HCT116 (cell line): ENCODE measurements at regions not wholly inside any gene's neighbourhood (a gene's known extent, or its start where the extent isn't known, plus 50 kb on each side); places are given as distances from the start of the nearest gene placed in this dataset.

Source experiments
- ATAC-seq: fragments of 200-7000 bp; cut with Tn5 transposase; 2 replicates; pipeline ENCODE4 v1.9.1; 2020; ENCODE audit warnings: mild to moderate bottlenecking, moderate library complexity
- BruUV-seq: library from RNA; stranded (reverse); fragments of 400-500 nt; replicated peaks from 2 replicates; lab custom pipeline; 2021; lab: Mats Ljungman, UMichigan
- CTCF ChIA-PET: fragments of 300-600 bp; sonication (Branson Sonifier 250); formaldehyde crosslinking; loops from one replicate; lab custom pipeline; 2021; ENCODE audit warnings: antibody characterized with exemption; lab: Charles Lee
- POLR2A ChIA-PET: fragments of 300-600, 350-600 bp; sonication (Branson Sonifier 250); formaldehyde crosslinking; loops from one replicate; lab custom pipeline; 2021; ENCODE audit warnings: antibody characterized with exemption; lab: Charles Lee
- RAD21 ChIA-PET, 2 experiments: fragments of 300-600 bp; sonication (Branson Sonifier 250); formaldehyde crosslinking; loops; one replicate each; lab custom pipeline; 2023; ENCODE audit warnings: low total read pairs in 2 of 2; ENCODE audit not compliant: uncharacterized antibody in 2 of 2, unreplicated experiment in 2 of 2, low non-redundant PET in 1 of 2; lab: Charles Lee
- DNase-seq: peaks from one replicate; pipeline ENCODE4 v3.0.0-alpha.2; 2010; ENCODE audit warnings: low read depth, low spot score
- H2AFZ ChIP-seq: fragments of 200-600 bp; shearing (Covaris generic), sonication (generic); 2 replicates; pipeline ENCODE4 v1.6.1; 2017; ENCODE audit warnings: low read depth, mixed run types, mixed read lengths, antibody characterized with exemption, low read length; ENCODE audit not compliant: poor library complexity, severe bottlenecking
- H3K27ac ChIP-seq: 2 replicates; pipeline ENCODE4 v1.5.1; 2012; ENCODE audit warnings: low read depth, low read length
- H3K27me3 ChIP-seq: fragments of 200-600 bp; sonication (generic); 2 replicates; pipeline ENCODE4 v1.6.1; 2016; ENCODE audit warnings: mixed run types, low read length, mixed read lengths; ENCODE audit not compliant: insufficient read depth
- H3K36me3 ChIP-seq, 2 experiments: fragments of 200-500 bp in 1 of 2; fragments of 200-600 bp in 1 of 2; sonication (Bioruptor generic) in 1 of 2; sonication (generic) in 1 of 2; 2 replicates each; pipeline versions ENCODE4 v1.5.1 to v1.6.1; 2014 to 2016; ENCODE audit warnings: low read length in 2 of 2, inconsistent platforms in 1 of 2, mixed read lengths in 1 of 2, mixed run types in 1 of 2; ENCODE audit not compliant: insufficient read depth in 2 of 2, control insufficient read depth in 1 of 2
- H3K4me1 ChIP-seq, 2 experiments: fragments of 200-600 bp in 1 of 2; sonication (generic) in 1 of 2; 2 replicates each; pipeline versions ENCODE4 v1.5.1 to v1.6.1; 2012 to 2017; ENCODE audit warnings: low read length in 2 of 2, inconsistent platforms in 1 of 2, mild to moderate bottlenecking in 1 of 2, mixed read lengths in 1 of 2, mixed run types in 1 of 2, moderate library complexity in 1 of 2; ENCODE audit not compliant: insufficient read depth in 2 of 2, control insufficient read depth in 1 of 2
- H3K4me2 ChIP-seq: fragments of 200-600 bp; sonication (generic); 2 replicates; pipeline ENCODE4 v1.6.1; 2017; ENCODE audit warnings: mixed run types, low read length, mixed read lengths
- H3K4me3 ChIP-seq, 2 experiments: fragments of 200-600 bp in 1 of 2; sonication (generic) in 1 of 2; replicated peaks in 1 of 2; 2 replicates each; pipeline ENCODE4 v1.5.1; 2011 to 2016; ENCODE audit warnings: low read length in 2 of 2, control low read depth in 1 of 2, low read depth in 1 of 2, mild to moderate bottlenecking in 1 of 2, mixed read lengths in 1 of 2, mixed run types in 1 of 2
- H3K79me2 ChIP-seq: fragments of 200-600 bp; sonication (generic); 2 replicates; pipeline ENCODE4 v1.6.1; 2017; ENCODE audit warnings: mild to moderate bottlenecking, mixed run types, low read length, moderate library complexity, mixed read lengths; ENCODE audit not compliant: insufficient read depth
- H3K9ac ChIP-seq: fragments of 200-600 bp; sonication (generic); 2 replicates; pipeline ENCODE4 v1.6.1; 2016; ENCODE audit warnings: low read length, mixed read lengths
- H3K9me2 ChIP-seq: fragments of 200-600 bp; sonication (generic), shearing (Covaris generic); 2 replicates; pipeline ENCODE4 v1.6.1; 2017; ENCODE audit warnings: mixed run types, mild to moderate bottlenecking, moderate library complexity; ENCODE audit not compliant: insufficient read depth
- H3K9me3 ChIP-seq, 2 experiments: fragments of 200-500 bp in 1 of 2; fragments of 200-600 bp in 1 of 2; sonication (Bioruptor generic) in 1 of 2; sonication (generic) in 1 of 2; 2 replicates each; pipeline ENCODE4 v1.6.1; 2014 to 2017; ENCODE audit warnings: low read length in 2 of 2, mixed read lengths in 2 of 2, inconsistent platforms in 1 of 2, low read depth in 1 of 2, mild to moderate bottlenecking in 1 of 2, mixed run types in 1 of 2, moderate library complexity in 1 of 2; ENCODE audit not compliant: control insufficient read depth in 1 of 2, insufficient read depth in 1 of 2
- H4K20me1 ChIP-seq: fragments of 200-600 bp; sonication (generic), shearing (Covaris generic); 2 replicates; pipeline ENCODE4 v1.6.1; 2017; ENCODE audit warnings: mixed run types, mild to moderate bottlenecking, moderate library complexity; ENCODE audit not compliant: insufficient read depth
- CEBPB ChIP-seq: IDR thresholded peaks from 2 replicates; pipeline ENCODE4 v1.6.1; 2012; ENCODE audit warnings: low read depth
- EGR1 ChIP-seq: IDR thresholded peaks from 2 replicates; pipeline ENCODE4 v1.6.1; 2012; ENCODE audit warnings: low read depth
- ELF1 ChIP-seq: IDR thresholded peaks from 2 replicates; pipeline ENCODE4 v1.6.1; 2012; ENCODE audit warnings: low read depth, borderline replicate concordance
- EZH2 ChIP-seq: fragments of 200-600 bp; sonication (generic); IDR thresholded peaks from 2 replicates; pipeline ENCODE4 v1.6.1; 2017; ENCODE audit warnings: antibody characterized with exemption, mixed run types
- FOSL1 ChIP-seq: IDR thresholded peaks from 2 replicates; pipeline ENCODE4 v1.6.1; 2012; ENCODE audit warnings: low read depth
- POLR2A ChIP-seq: IDR thresholded peaks from 2 replicates; pipeline ENCODE4 v1.7.0; 2011; ENCODE audit warnings: borderline replicate concordance; ENCODE audit not compliant: insufficient read depth, insufficient read length; ENCODE audit errors: extremely low read depth
- POLR2AphosphoS5 ChIP-seq: IDR thresholded peaks from 2 replicates; pipeline ENCODE4 v1.6.1; 2011; ENCODE audit warnings: mild to moderate bottlenecking, low read depth, low read length, moderate library complexity
- SRF ChIP-seq: IDR thresholded peaks from 2 replicates; pipeline ENCODE4 v1.6.1; 2012; ENCODE audit warnings: low read depth
- YY1 ChIP-seq: IDR thresholded peaks from 2 replicates; pipeline ENCODE4 v1.6.1; 2011; ENCODE audit warnings: low read length, low read depth, moderate library complexity, mild to moderate bottlenecking; ENCODE audit not compliant: insufficient replicate concordance; ENCODE audit errors: extremely low read depth
- ZFX ChIP-seq: fragments of 450-650 bp; IDR thresholded peaks from 2 replicates; pipeline ENCODE4 v1.6.1; 2017
- ZNF274 ChIP-seq: fragments of 200-500 bp; sonication (Bioruptor generic); IDR thresholded peaks from 2 replicates; pipeline ENCODE4 v1.6.1; 2014; ENCODE audit warnings: mild to moderate bottlenecking, low read depth, low read length, inconsistent platforms
- intact Hi-C: fragments of 100-400 bp; cut with micrococcal nuclease; formaldehyde crosslinking; loops from 2 replicates; pipeline ENCODE4 v1.10.0; 2022
- TF ChIP-seq, protein P1 (sequence below): IDR thresholded peaks from 2 replicates; pipeline ENCODE4 v1.6.1; 2012
- TF ChIP-seq, protein P2 (sequence below), 3 experiments: fragments of 200-600 bp in 1 of 3; sonication (generic) in 1 of 3; IDR thresholded peaks in 2 of 3; conservative IDR thresholded peaks in 1 of 3; 2 replicates each; pipeline ENCODE4 v1.5.1; 2012 to 2017; ENCODE audit warnings: low read depth in 2 of 3, low read length in 2 of 3, antibody characterized with exemption in 1 of 3, borderline replicate concordance in 1 of 3, control low read depth in 1 of 3, mild to moderate bottlenecking in 1 of 3, mixed read lengths in 1 of 3, mixed run types in 1 of 3, moderate library complexity in 1 of 3; ENCODE audit not compliant: insufficient read depth in 1 of 3

DNA sequence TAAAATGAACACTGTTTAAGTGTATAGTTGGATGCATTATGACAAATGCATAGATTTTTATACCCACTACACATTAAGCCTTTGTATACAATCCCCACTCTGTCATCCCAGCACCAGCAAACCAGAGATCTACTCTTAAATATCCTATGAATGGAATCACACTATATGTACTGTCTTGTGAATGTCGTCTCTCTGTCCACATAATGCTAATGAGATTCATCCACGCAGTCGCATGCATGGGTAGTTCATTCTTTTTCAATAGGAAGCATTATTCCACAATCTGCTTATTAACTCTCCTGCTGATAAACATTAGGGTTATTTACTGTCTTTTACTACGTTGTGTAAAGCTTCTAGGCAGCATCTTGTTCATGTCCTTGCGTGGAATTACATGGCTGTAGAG, 892.3 kb downstream of the LTN1 start:
- Histone ChIP-seq H4K20me1 (no peaks in the 10 kb centered on the region), H3K9me3 (peaks cover 3 to 18% of the 10 kb centered on the region in 2 experiments; a peak in 2 of 4 replicates), H3K9ac (no peak overlapping the region), H3K79me2 (no peaks in the 10 kb centered on the region), H3K4me2 (no peak overlapping the region), H3K4me1 (no peaks in the 10 kb centered on the region), H3K27me3 (no peaks in the 10 kb centered on the region), H3K27ac (no peak overlapping the region)
- CTCF ChIA-PET: no interaction called here
- BruUV-seq: no TSS peak
- ATAC-seq: no peak
- TF ChIP-seq, protein P1, sequence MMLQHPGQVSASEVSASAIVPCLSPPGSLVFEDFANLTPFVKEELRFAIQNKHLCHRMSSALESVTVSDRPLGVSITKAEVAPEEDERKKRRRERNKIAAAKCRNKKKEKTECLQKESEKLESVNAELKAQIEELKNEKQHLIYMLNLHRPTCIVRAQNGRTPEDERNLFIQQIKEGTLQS: no peak
- TF ChIP-seq ELF1 (no peak), EGR1 (no peak), CEBPB (no peak), POLR2AphosphoS5 (no peak), ZNF274 (no peak), FOSL1 (no peak), EZH2 (no peak), YY1 (no peak), SRF (no peak), POLR2A (no peak), ZFX (no peak)
- TF ChIP-seq, protein P2, sequence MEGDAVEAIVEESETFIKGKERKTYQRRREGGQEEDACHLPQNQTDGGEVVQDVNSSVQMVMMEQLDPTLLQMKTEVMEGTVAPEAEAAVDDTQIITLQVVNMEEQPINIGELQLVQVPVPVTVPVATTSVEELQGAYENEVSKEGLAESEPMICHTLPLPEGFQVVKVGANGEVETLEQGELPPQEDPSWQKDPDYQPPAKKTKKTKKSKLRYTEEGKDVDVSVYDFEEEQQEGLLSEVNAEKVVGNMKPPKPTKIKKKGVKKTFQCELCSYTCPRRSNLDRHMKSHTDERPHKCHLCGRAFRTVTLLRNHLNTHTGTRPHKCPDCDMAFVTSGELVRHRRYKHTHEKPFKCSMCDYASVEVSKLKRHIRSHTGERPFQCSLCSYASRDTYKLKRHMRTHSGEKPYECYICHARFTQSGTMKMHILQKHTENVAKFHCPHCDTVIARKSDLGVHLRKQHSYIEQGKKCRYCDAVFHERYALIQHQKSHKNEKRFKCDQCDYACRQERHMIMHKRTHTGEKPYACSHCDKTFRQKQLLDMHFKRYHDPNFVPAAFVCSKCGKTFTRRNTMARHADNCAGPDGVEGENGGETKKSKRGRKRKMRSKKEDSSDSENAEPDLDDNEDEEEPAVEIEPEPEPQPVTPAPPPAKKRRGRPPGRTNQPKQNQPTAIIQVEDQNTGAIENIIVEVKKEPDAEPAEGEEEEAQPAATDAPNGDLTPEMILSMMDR (IDR thresholded peaks at IDR 0.05 in 2 of 3, conservative IDR thresholded peaks at IDR 0.05 in 1 of 3; ENCODE audit: borderline replicate concordance in 1 of 3, insufficient read depth in 1 of 3, low read depth in 2 of 3, low read length in 2 of 3): no peak
- TF ChIP-seq, all 23 proteins: peak for 0
- DNase-seq: no peak
- Histone ChIP-seq H3K4me3 (no peak overlapping the region), H3K9me2 (no peaks in the 10 kb centered on the region), H3K36me3 (no peaks in the 10 kb centered on the region), H2AFZ (no peak overlapping the region)
- ChIA-PET RAD21 (no interaction called here), POLR2A (no interaction called here)
- intact Hi-C loops: no loop called here
